Hematopoietic multipotent progenitor cell treated with erythropoietin and hydrocortisone succinate and interleukin-3 and kit ligand, for 4 days (in vitro differentiated cells): ENCODE measurements at regions not wholly inside any gene's neighbourhood (a gene's known extent, or its start where the extent isn't known, plus 50 kb on each side); places are given as distances from the start of the nearest gene placed in this dataset.
"Not testable (repeated sequence)": the region's sequence is repeated elsewhere in the genome, so short reads cannot be mapped to it uniquely, and the experiment has no call there.

Experiments
- DNase-seq: peaks from one replicate; pipeline ENCODE4 v3.0.0-alpha.2; 2015

DNA sequence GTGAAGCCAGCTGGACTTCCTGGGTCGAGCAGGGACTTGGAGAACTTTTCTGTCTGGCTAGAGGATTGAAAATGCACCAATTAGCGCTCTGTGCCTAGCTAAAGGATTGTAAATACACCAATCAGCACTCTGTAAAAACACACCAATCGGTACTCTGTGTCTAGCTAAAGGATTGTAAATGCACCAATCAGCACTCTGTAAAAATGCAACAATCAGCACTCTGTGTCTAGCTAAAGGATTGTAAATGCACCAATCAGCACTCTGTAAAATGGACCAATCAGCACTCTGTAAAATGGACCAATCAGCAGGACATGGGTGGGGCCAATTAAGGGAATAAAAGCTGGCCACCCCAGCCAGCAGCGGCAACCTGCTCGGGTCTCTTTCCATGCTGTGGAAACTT lies 97.3 kb upstream of the GALNT15 start:
- DNase-seq, result not testable (repeated sequence)

DNA sequence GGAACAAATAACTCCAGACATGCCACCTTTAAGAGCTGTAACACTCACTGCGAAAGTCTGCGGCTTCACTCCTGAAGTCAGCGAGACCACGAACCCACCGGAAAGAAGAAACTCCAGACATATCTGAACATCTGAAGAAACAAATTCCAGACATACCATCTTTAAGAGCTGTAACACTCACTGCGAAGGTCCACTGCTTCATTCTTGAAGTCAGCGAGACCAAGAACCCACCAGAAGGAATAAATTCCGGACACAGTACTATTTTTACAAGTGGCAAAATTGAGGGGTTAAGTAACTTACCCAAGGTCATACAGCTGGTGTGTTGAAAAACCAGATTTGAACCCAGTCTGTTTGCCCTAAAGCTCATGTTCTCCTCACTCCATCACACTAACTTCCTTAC lies 96.8 kb upstream of the GALNT15 start:
- DNase-seq, result not testable (repeated sequence)

DNA sequence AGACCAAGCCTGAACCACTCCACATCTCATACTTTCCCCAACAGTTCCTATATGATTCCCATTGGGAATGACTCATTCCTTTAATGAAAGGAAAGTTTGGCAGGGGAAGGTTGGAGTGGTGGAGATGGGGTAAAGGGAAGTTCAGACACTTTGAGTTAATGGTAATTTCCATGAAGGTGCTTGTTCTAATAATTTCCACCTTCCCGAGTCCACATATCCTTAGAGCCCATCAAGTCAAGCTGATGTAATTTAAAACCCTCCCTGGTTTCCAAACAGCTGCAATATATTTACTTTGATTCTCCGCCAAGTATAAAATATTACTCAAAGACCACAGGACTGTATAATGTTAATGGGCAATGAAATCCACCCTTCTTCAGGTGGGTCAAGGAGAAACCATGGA lies 95.0 kb upstream of the GALNT15 start:
- no peak for DNase-seq

DNA sequence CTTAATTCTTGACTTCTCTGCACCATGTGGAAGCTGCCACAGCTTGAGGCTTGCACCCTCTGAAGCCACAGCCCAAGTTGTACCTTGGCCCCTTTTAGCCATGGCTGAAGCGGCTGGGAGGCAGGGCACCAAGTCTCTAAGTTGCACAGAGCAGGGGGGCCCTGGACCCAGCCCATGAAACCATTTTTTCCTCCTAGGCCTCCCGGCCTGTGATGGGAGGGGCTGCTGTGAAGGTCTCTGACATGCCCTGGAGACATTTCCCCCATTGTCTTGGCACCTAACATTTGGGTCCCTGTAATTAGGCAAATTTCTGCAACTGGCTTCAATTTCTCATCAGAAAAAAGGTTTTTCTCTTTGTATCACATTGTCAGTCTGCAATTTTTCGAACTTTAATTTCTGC lies 92.8 kb upstream of the GALNT15 start:
- no peak for DNase-seq

DNA sequence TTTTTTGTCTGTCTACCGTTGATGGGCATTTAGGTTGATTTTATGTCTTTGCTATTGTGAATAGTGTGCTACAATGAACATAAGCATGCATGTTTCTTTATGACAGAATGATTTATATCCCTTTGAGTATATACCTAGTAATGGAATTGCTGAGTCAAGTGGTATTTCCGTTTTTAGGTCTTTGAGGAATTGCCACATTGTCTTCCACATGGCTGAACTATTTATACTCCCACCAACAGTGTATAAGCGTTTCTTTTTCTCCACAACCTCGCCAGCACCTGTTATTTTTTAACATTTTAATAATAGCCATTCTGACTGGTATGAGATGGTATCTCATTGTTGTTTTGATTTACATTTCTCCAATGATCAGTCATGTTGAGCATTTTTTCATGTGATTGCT lies 89.6 kb upstream of the GALNT15 start:
- peak; percentile 7 for DNase-seq

DNA sequence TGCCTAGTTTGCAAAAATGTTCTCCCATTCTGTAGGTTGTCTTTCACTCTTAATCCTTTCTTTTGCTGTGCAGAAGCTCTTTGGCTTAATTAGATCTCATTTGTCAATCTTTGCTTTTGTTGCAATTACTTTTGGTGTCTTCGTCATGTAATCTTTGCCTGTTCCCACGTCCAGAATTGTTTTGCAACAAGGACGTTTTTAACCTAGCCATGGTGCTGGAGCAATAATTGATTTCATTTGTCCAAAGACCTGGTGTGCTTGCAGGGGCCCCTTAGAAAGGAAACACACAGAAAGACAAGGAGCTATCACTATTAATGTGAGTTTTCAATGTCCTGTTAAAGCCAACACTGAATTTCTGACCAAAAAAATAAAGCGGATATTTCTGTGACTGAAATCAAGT lies 89.1 kb upstream of the GALNT15 start:
- no peak for DNase-seq

DNA sequence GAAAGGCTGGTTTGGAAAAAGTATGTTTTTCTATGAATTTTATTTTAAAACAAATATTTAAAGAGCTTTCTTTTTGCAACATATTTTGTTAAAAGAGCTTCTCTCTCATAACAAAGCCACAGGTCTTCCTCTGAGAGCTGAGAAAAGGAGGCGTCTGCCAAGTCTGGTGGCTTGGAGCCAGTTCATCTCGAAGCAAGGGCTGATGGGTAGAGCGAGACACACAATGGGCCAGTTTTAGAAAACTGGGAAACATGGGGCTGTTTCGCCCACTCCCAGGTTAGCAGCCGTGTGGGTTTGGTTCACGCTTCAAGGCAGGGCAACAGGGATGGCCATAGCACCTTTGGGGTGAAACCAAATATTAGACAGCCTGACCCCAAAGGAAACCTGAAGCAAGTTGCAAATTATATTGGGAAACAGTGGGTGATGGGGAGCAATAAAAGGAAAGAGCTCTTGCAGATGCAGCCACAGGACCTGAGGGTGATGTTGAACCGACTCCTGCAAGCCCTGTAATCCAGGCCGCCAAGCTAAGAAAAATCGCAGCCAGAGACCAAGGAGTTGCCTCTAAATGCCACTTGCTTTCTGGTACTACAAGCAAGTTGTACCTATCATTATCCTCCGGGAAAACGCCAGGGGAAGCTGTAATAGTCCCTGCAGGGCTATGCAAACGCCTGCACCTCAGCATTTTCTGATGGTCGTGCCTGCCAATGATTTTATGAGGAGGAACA lies 88.4 kb upstream of the GALNT15 start:
- DNase-seq, result no peak

DNA sequence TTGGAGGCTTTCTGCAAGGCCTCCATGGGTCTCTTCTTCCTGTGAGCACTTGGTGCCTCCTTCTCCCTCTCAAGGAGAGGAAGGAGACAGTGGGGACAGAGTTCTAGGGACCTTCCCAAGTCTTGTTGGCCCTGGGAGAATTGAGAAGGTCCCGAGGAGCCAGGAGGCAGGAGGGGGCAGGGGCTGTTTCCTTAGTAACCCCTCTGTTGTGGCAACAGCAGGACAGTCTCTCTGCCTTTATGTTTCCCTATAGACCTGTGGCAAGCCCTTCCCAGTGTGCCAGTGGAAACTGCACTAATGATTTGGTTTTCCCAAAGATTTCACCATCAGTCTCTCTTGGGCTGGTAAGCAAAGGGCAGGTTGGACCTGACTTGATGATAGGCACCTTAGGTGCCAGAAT lies 87.8 kb upstream of the GALNT15 start:
- no peak for DNase-seq

DNA sequence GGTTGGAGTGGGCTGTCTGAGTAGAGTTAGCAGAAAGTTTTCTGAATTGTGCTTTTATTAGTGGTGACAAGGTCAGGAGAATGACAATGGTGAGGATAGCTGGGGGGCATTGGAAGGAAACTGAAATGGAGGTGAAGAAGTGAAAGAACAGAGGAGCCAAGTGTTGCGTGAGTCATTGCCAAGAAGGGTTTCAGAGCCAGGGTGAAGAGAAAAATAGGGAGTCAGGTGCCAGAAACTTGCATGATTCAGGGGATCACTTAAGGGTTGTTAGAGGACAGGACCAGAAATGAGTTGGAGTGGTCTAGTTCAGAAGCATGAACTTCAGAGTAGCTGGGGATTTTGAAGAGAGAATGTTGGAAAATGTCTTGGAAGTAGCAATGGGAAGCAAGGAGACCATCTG lies 86.0 kb upstream of the GALNT15 start:
- DNase-seq, result no peak

DNA sequence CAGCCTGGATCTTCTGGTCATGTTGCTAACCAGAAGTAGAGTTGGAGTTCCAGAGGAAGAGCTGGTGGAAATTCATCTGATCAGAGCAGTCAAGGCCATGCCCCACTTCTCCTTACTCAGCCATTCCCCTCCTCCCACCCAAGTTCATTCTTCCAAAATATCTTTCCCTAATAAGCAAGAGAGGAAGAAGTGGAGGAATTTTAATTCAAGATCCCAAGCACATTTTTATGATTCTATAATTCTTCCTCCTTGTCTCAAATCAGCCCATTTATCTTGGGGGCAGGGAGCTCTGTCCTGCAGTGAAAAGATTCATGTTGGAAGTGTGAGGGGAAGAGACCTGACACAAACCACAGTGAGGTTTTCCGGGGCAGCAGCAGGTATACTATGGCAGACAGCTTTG lies 85.0 kb upstream of the GALNT15 start:
- DNase-seq, result no peak

DNA sequence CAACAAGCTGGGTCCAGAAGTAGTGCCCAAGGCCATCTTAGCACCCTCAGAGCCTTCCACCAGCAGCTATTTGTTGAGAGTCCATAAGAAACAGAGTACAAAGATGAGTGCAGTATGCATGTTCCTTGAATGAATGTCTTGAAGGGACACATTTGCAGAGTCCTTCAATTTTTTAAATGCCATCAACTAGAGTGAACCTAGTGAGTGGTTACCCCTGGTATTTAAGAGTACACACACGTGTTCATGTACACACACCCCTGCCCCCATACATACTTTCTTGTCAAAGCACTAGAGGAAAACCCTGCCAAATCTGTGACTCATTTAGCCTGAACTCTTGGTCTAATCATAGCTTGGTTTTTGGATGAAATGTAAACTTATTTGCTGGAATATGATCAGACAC lies 84.5 kb upstream of the GALNT15 start:
- no peak for DNase-seq

DNA sequence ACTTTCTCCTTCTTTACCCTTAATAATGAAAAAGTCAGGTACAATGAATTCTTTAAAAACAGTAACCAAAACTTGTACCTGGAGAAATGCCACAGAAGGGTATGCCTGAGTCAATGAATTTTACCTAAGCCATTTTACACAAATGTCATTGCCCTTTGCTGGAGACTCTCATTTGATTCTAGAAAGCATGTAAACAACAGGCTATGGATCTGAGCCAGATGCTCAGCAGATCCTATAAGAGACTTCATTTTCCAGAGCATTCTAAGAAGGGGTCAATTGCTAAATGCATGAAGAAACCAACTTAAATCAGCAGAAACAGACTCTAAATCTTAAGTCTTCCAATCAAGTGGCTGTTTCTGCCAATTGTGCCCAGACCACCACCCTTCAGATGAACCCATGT lies 83.8 kb upstream of the GALNT15 start:
- DNase-seq, result no peak

DNA sequence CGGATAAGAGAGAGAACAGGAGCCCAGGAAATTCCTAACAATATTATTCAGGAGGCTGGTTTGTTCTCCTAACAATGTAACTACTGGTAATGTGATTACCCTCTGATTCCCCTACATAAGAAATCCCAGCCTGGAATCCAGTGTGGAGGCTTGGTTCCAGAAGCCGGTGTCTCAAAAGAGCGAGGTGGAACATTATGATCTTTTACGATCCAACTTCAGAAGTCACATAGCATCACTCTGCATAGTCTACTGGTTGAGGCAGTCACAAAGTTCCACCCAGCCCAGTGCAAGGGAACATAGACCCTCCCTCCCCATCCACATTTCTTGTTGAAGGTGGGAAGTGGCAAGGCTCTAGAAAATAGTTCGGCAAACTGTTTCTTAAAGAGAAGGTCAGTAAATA lies 81.6 kb upstream of the GALNT15 start:
- no peak for DNase-seq

DNA sequence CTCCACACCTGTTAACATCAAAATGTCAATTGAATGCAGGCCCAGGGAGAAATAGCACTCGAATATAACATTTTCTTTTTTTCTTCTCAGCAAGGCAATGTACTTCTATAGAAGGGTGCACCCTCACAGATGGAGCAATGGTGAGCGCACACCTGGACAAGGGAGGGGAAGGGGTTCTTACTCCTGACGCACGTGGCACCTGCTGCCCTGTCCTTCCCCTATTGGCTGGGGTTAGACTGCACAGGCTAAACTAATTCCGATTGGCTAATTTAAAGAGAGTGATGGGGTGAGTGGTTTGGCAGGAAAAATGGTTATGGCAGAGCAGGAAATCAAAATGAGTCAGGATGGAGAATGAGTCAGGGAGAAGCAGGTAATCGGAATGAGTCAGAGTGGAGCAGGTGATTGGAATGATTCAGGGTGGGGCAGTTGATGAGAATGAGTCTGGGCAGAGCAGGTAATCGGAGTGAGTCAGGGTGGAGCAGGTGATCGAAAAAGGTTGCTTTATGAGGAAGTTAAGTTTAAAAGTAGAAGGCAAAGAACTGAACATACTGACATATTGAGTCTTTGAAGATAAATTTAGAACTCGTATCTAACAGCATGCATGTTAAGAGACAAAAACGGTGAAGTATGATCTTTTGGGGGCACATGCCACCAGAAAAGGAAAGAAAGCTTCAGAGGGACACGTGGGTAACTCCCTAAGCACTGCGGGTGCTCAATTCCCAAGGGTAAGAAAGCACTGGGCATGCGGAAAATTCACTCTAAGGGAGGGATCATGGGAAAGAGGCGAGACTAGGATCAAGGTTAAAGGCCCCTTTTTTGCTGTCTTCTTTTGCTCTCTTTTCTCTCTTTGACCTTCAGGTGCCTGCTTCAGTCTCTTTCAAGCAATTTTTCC lies 72.9 kb upstream of the GALNT15 start:
- DNase-seq, result no peak

DNA sequence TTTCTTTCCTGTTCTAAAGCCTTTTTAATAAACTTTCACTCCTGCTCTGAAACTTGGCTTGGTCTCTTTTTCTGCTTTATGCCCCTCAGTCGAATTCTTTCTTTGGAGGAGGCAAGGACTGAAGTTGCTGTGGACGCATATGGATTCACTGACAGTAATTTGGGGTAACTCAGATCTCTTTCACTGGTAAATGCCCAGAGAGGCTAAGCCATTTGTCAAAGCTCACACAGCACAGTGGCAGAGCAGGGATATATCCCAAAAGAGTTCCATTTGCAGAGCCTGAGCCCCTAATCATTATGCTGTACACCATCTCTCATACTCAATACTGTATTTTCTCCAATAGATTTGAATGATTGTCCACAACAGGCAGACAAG lies 72.3 kb upstream of the GALNT15 start:
- no peak for DNase-seq

DNA sequence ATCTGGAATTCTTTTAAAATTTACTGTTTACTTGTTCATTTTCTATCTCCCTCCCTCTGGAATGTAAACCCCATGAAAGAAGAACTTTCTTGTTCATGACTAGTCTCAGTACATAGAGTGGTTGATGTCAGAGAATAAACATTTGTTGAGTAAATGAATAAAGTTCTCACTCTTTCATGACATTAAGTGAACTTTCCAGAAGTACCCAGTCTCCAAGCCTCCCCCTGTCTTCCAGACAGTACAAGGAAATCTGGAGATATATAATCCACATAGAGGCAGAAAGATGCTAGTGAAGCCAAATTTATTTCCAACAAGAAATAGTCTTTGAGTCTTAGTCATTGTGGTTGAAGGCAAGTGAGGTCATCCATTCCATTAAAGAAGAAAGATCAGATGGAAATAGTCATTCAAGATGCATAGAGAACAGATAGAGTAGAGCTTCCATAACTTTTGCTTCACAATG lies 71.5 kb upstream of the GALNT15 start:
- no peak for DNase-seq

DNA sequence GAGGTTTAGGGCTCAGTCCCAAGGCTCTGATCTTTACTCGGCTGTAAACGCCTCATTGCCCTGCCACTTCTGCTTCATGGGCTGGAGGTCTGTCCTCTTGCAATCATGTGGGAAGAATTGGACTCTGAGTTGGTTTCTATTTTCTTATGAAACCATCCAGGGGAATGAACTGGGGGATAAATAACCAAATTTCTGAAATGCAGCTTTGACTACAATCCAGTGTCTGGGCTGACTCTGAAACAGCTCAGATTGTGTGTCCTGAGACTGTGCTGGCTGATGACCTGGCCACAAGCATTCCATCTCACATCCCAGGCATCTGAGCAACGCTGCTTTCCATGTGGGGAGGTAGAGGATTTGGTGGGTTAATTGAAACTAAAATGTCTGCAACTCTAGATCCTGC lies 71.0 kb upstream of the GALNT15 start:
- DNase-seq, result no peak

DNA sequence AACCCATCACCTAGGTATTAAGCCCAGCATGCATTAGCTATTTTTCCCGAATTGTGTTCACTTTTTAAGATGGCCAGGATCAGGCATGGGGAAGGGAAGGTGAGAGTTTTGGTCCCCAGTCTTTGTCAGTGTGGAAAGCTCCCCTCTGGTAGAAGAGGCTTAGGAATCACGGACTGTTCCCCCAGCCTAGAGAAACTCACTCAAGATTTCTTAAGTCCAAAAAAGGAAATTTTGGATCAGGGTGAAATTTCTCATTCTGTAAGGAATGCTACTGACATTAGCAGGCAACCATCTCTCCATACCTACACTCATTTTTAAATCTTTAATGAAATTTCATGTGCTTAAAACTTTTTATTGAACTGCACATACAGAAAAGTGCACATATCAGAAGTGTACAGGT lies 70.3 kb upstream of the GALNT15 start:
- DNase-seq, result no peak

DNA sequence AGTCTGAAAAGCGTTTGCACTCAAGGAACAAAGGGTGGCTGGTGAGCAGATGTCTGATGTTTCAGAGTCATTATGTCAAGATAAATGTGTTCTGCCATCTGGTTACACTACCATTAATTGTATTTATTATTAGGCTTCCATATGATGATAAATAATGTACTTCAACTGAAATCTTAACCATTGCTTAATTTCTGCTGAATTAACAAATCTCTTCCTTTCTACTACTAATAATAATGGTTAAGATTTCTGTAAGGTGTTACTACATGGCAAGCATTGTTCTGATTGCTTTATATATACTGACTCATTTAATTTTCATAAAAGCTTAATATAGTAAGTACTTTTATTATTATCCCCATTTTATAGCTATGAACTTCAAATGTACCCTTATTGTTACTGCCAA lies 68.4 kb upstream of the GALNT15 start:
- no peak for DNase-seq

DNA sequence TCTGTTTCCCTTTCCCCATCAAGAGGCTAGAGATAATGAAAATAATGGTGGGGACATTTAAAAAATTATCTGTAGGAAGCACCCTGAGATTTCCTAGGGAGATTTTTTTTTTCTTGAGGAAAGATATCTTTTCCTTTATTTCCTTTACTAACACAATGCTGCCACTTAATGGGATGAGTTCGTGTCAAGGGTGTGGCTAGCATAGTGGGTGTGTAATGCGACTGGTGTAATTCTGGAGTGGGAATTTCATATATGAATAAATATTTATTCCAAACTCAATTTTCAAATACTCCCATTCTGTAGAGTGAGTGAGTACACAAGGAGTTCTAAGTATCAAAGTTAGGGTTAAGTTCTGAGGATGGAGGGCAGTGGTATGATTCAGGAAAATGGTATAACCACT lies 66.1 kb upstream of the GALNT15 start:
- DNase-seq, result no peak

DNA sequence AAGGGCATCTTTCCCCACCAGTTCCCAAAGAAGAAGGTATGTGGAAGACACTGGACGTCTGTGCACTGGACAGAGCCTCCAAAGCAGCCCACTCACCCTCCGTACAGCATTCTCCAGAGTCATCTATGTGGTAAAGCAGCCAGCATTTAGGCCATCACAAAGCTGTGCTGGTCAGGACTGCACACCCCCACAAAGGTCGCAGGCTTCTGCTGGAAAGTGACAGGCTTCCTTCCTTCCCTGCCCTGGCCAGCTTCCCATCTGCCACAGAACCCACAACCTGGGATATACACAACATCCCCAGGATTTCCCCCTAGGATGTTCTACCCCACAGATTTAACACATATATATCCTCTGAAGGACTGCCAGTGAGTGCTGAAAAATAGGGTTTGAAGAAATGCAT lies 64.6 kb upstream of the GALNT15 start:
- DNase-seq, result no peak

DNA sequence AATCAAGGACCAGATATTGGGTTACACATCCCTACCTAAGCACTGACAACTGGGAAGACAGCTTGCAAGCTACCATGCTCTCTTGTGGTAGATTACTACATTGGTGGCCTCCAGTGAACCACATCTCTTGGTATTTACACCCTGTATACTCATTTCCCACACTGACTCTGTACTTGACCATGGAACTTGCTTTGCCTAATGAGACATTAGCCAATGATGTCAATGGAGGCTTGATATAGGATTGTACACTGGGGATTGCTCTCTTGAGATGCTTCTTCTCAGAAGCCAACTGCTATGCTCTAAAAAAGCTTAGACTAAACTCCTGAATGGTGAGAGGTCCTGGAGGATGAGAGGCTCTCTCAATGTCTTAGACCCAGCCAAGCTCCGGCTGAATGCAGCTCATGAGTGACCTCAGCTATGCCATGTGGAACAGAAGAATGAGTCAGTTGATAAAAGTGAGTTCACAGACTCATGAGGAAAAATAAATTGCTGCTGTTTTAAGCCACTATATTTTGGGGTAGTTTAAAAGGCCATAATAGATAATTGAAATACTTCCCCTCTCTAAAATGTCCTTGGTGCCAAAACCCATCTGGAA lies 61.5 kb upstream of the GALNT15 start:
- DNase-seq, result no peak

DNA sequence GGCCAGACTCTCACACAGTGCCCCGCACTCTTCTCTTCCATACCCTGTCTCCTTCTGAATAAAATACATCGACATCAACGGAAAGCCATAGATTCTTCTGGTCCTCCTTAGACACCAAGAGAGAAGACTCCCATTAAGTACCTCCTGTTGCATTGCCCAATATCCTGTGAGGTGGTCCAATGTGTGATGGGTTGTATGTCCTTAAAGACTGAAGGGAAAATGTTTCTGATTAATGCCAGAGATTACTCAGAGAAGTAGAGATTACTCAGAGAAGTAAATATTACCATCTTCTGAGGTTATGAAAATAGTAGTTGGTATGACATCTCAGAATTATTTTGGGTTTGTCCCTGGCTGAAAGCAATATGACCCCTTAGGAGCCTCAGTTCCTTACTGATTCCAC lies 60.8 kb upstream of the GALNT15 start:
- no peak for DNase-seq

DNA sequence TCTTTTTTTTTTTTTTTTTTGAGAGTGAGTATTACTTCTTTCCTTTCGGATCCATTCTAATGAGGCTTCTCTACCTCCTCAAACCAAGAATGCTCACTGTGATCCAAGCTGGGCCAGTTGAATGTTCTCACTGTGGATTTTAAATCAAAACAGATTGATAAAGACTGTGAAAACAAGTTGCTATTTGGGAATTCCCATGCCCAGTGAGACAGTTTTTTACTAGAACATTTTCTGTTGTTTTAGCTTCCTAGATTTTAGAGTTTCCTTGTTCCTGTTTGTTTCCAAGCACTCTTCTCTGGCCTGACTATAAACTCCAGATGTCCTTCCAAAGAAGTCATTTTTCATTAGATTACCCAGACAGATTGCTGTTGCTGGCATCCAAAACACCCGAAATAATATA lies 60.1 kb upstream of the GALNT15 start:
- DNase-seq, result no peak
